HUES64 (cell line): ENCODE measurements at regions not wholly inside any gene's neighbourhood (a gene's known extent, or its start where the extent isn't known, plus 50 kb on each side); places are given as distances from the start of the nearest gene placed in this dataset.
"Not testable (repeated sequence)": the region's sequence is repeated elsewhere in the genome, so short reads cannot be mapped to it uniquely, and the experiment has no call there.

Experiments used
- H3K27ac ChIP-seq: 2 replicates; pipeline ENCODE4 v1.7.0; 2013; ENCODE audit warnings: low read depth, low read length, inconsistent platforms
- H3K27me3 ChIP-seq: 2 replicates; pipeline ENCODE4 v1.6.1; 2013; ENCODE audit warnings: mild to moderate bottlenecking, low read length; ENCODE audit not compliant: insufficient read depth
- H3K36me3 ChIP-seq: 2 replicates; pipeline ENCODE4 v1.6.1; 2013; ENCODE audit warnings: mild to moderate bottlenecking, low read length; ENCODE audit not compliant: insufficient read depth
- H3K4me1 ChIP-seq: 2 replicates; pipeline ENCODE4 v1.6.1; 2013; ENCODE audit warnings: mild to moderate bottlenecking, low read length, moderate library complexity; ENCODE audit not compliant: insufficient read depth
- H3K4me3 ChIP-seq: 2 replicates; pipeline ENCODE4 v1.5.1; 2013; ENCODE audit warnings: mild to moderate bottlenecking, low read length, moderate library complexity
- H3K9ac ChIP-seq: 2 replicates; pipeline ENCODE4 v1.6.1; 2013; ENCODE audit warnings: mild to moderate bottlenecking, low read depth, low read length
- H3K9me3 ChIP-seq: 2 replicates; pipeline ENCODE4 v1.6.1; 2013; ENCODE audit warnings: low read depth, low read length; ENCODE audit not compliant: insufficient read depth
- WGBS: fragments of 150-250, 120-280 bp; methylation state at CpG from one replicate; pipeline ENCODE4 v1.1.7; 2013; ENCODE audit warnings: missing lambda C conversion rate; 5-methylcytosine and 5-hydroxymethylcytosine counted together

DNA sequence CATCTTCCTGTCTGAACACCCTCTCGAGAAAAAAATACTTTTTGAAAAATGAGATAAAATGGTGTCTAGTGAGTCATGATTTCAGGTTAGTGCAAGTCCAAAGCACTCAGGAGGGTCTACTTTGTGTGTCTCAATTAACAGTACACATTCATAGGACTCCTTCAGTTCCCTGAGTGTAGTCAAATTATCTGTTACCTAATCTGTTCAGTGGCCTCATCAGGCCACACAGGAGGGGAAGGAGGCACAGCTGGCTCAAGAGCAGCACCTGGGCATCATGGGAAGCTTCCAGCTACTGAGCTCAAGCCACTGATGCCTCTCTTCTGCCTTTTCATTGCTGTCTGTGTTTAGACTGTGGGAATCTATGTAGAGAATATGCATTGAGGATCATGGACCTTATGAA is 341.4 kb upstream of the SGO1 start:
- Histone ChIP-seq H3K4me3 (no peak overlapping the region), H3K9ac (no peak overlapping the region), H3K4me1 (no peaks in the 10 kb centered on the region), H3K36me3 (no peaks in the 10 kb centered on the region), H3K27ac (no peak overlapping the region), H3K9me3 (no peaks in the 10 kb centered on the region), H3K27me3 (no peaks in the 10 kb centered on the region)
- 95% methylated on average over 1 of the region's 1 CpG for WGBS

DNA sequence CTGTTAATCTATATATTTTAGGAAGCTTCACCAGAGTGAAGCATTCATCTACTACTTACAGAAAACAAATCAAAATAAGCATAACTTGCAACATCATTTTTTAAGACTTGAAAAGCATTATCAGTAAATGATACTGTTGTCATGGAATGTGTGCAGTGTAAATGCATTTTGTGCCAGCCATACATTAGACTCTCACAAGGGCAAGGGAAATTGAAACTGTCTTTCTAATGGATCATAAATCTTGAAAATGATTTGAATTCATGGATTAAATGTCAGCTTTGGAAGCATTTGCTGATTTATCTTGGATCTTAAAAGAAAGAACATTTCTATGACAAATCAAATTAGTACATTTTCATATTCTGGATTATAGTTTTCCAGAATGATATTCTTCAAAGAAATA is 338.3 kb upstream of the SGO1 start:
- H3K4me3 ChIP-seq = no peak overlapping the region
- no peak overlapping the region for H3K9ac ChIP-seq
- H3K27me3 ChIP-seq = no peaks in the 10 kb centered on the region
- no peaks in the 10 kb centered on the region for H3K4me1 ChIP-seq
- H3K36me3 ChIP-seq = no peaks in the 10 kb centered on the region
- no peaks in the 10 kb centered on the region for H3K9me3 ChIP-seq
- H3K27ac ChIP-seq = no peak overlapping the region

DNA sequence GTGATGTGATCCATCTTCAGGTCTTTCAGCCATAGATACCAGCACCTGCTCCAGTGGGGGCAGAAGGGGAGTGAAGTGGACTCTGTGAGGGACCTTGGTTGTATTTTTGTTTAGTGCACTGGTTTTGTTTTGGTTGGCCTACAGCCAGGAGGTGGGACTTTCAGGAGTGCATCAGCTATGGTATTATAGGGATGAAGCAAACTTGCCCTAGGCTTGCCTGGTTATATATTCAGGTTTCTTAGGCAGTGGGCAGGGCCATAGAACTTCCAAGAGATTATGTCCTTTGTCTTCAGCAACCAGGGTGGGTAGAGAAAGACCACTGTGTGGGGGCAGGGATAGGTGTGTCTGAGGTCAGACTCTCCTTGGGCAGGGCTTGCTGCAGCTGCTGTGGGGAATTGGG is 337.3 kb upstream of the SGO1 start:
- Histone ChIP-seq H3K27me3 (no peaks in the 10 kb centered on the region), H3K36me3 (no peaks in the 10 kb centered on the region), H3K4me3 (no peak overlapping the region), H3K9ac (no peak overlapping the region), H3K4me1 (no peaks in the 10 kb centered on the region), H3K9me3 (no peaks in the 10 kb centered on the region), H3K27ac (no peak overlapping the region)

DNA sequence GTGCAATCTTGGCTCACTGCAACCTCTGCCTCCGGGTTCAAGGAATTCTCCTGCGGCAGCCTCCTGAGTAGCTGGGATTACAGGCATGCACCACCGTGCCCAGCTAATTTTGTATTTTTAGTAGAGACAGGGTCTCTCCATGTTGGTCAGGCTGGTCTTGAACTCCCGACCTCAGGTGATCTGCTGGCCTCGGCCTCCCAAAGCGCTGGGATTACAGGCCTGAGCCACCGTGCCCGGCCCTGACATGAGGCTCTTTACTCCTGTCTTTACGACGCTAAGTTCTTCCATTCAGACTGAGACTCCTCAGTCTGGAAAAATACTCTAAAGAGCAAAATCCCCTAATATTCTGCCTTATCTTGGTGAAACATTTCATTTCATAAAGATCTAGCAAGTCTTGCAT is 331.3 kb upstream of the SGO1 start:
- not testable (repeated sequence) for H3K4me3 ChIP-seq, H3K4me1 ChIP-seq, H3K27ac ChIP-seq, H3K27me3 ChIP-seq, H3K9me3 ChIP-seq, H3K9ac ChIP-seq, H3K36me3 ChIP-seq
- WGBS = 96% methylated on average over 10 of the region's 10 CpGs

GRCh38 chr3:20516311-20516710 is 330.3 kb upstream of the SGO1 start:
- H3K9ac ChIP-seq = no peak overlapping the region
- no peaks in the 10 kb centered on the region for H3K27me3 ChIP-seq
- no peak overlapping the region for H3K4me3 ChIP-seq
- H3K27ac ChIP-seq = no peak overlapping the region
- no peaks in the 10 kb centered on the region for H3K36me3 ChIP-seq
- no peaks in the 10 kb centered on the region for H3K9me3 ChIP-seq
- H3K4me1 ChIP-seq = no peaks in the 10 kb centered on the region

GRCh38 chr3:20515834-20516233 is 329.8 kb upstream of the SGO1 start:
- H3K4me3 ChIP-seq = no peak overlapping the region
- no peak overlapping the region for H3K27ac ChIP-seq
- H3K27me3 ChIP-seq = no peaks in the 10 kb centered on the region
- H3K9ac ChIP-seq = no peak overlapping the region
- H3K36me3 ChIP-seq = no peaks in the 10 kb centered on the region
- no peaks in the 10 kb centered on the region for H3K4me1 ChIP-seq
- H3K9me3 ChIP-seq = no peaks in the 10 kb centered on the region

DNA sequence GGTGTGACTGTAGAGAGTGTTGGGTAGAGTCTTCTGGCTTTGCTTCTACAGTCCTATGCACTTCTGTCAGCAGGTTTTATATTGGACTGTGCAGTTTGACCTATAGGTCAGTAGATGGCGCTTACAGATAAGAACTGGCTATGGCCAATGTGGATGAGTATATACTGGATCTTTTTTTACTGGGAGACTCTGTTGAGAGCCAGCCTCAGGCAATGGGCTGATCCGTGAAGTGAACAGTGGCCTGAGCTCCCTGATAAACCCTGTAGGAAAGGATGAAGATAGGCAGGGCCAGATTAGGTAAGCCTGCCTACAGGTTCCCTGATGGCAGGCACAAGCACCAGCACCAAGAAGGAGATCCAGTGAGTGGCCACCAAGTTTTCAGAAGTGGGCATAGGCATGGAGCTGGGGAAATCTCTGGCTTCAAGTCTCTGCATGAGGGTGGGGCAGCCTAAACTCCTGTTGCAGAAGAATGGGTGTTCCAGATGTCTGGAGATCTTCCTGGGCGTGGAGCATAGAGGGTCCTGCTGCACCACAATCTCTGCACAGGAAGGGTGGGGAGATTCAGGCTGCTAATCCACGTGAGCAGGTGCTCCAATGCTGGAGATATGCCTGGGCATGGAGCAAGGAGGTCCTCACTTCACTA is 326.0 kb upstream of the SGO1 start:
- no peak overlapping the region for H3K9ac ChIP-seq
- no peaks in the 10 kb centered on the region for H3K36me3 ChIP-seq
- no peaks in the 10 kb centered on the region for H3K9me3 ChIP-seq
- H3K27ac ChIP-seq = no peak overlapping the region
- no peaks in the 10 kb centered on the region for H3K27me3 ChIP-seq
- no peak overlapping the region for H3K4me3 ChIP-seq
- H3K4me1 ChIP-seq = no peaks in the 10 kb centered on the region
- 53% methylated on average over 4 of the region's 4 CpGs for WGBS

DNA sequence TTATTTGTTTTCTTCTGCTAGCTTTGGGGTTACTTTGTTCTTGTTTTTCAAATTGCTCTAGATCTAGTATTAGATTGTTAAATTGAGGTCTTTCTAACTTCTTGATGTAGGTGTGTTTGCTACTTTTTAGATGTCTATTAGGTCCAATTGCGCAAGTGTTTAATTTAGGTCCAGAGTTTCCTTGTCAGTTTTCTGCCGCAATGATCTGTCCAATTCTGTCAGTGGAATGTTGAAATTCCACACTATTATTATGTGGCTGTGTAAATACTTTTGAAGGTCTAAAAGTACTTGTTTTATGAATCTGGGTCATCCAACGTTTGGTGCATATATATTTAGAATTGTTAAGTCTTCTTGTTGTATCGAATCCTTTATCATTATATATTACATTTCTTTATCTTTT is 324.4 kb upstream of the SGO1 start:
- 65% methylated on average over 2 of the region's 4 CpGs for WGBS
- H3K4me1 ChIP-seq = no peaks in the 10 kb centered on the region
- no peaks in the 10 kb centered on the region for H3K36me3 ChIP-seq
- H3K27me3 ChIP-seq = no peaks in the 10 kb centered on the region
- no peak overlapping the region for H3K4me3 ChIP-seq
- H3K9me3 ChIP-seq = no peaks in the 10 kb centered on the region
- no peak overlapping the region for H3K27ac ChIP-seq
- H3K9ac ChIP-seq = no peak overlapping the region

GRCh38 chr3:20503394-20504082 is 317.5 kb upstream of the SGO1 start:
- WGBS = 91% methylated on average over 1 of the region's 1 CpG
- Histone ChIP-seq H3K27me3 (no peaks in the 10 kb centered on the region), H3K4me1 (no peaks in the 10 kb centered on the region), H3K27ac (no peak overlapping the region), H3K36me3 (no peaks in the 10 kb centered on the region), H3K9me3 (no peaks in the 10 kb centered on the region), H3K9ac (no peak overlapping the region), H3K4me3 (no peak overlapping the region)

GRCh38 chr3:20490996-20491395 is 305.0 kb upstream of the SGO1 start:
- 95% methylated on average over 1 of the region's 1 CpG for WGBS
- no peak overlapping the region for H3K27ac ChIP-seq
- H3K36me3 ChIP-seq = no peaks in the 10 kb centered on the region

DNA sequence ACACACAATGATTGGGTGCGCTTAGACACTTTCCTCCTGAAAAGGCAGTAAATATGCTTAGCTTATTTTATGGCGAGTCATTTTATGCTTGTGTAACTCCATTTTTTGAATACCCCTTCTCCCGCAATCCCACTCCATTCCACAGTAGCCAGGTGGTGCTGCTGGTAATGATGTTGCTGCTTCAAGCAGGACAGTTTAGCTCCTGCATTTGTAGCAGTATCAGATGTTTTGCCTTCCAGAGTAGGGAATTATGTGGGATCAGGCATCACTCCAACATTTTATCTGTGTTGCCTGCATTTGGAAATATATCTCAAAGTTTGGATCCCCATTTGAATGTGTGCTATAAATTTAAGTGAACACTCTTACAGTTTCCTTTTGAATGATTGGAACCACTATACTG is 302.1 kb upstream of the SGO1 start:
- WGBS = 100% methylated on average over 2 of the region's 3 CpGs
- peaks cover 13% of the 10 kb centered on the region for H3K4me1 ChIP-seq
- no peaks in the 10 kb centered on the region for H3K27me3 ChIP-seq
- no peaks in the 10 kb centered on the region for H3K36me3 ChIP-seq
- no peak overlapping the region for H3K9ac ChIP-seq
- no peak overlapping the region for H3K4me3 ChIP-seq
- H3K27ac ChIP-seq = no peak overlapping the region
- peaks cover 6% of the 10 kb centered on the region; the same call in 1 of the 2 replicates for H3K9me3 ChIP-seq

More at GRCh38 chr3:20490996-20491395, 305.0 kb upstream of the SGO1 start:
- peaks cover 13% of the 10 kb centered on the region for H3K4me1 ChIP-seq
- H3K9me3 ChIP-seq = no peaks in the 10 kb centered on the region
- H3K9ac ChIP-seq = no peak overlapping the region
- no peaks in the 10 kb centered on the region for H3K27me3 ChIP-seq
- H3K4me3 ChIP-seq = no peak overlapping the region

- Histone ChIP-seq H3K27me3 (no peaks in the 10 kb centered on the region), H3K4me3 (no peak overlapping the region), H3K4me1 (peaks cover 16% of the 10 kb centered on the region), H3K9ac (no peak overlapping the region), H3K9me3 (peaks cover 11% of the 10 kb centered on the region; the same call in 1 of the 2 replicates), H3K36me3 (no peaks in the 10 kb centered on the region), H3K27ac (no peak overlapping the region)
- WGBS = 95% methylated on average over 2 of the region's 2 CpGs
These were observed 298.1 kb upstream of the SGO1 start for GRCh38 chr3:20484126-20484525.
